GM21515 (cell line): ENCODE measurements at regions not wholly inside any gene's neighbourhood (a gene's known extent, or its start where the extent isn't known, plus 50 kb on each side); places are given as distances from the start of the nearest gene placed in this dataset.
"Not testable (repeated sequence)": the region's sequence is repeated elsewhere in the genome, so short reads cannot be mapped to it uniquely, and the experiment has no call there.

Experiments
- ATAC-seq: cut with Tn5 transposase; IDR thresholded peaks from one replicate; pipeline ENCODE4 v1.9.1; 2021; ENCODE audit not compliant: unreplicated experiment

GRCh38 chr21:28725396-28725795, 267.3 kb downstream of the LTN1 start:
- ATAC-seq: no peak

DNA sequence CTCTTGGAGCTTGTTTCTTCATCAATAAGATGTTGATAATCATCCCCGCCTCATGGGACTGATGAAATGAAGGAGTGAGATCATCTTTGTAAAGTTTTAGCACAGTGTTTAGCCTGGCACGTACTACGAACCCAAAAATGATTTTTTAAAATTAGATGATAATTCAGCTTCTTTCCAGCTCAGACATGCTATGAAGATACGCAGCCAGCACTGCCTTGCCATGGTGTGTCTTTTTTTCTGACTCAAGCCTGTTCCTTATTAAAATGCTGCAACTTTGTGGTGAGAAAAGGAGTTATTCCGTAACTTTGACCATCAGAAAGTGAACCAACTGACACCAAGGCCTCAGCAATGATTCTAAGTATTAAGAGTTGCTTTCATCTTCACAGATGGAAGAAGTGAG, 269.0 kb downstream of the LTN1 start:
- ATAC-seq: no peak

DNA sequence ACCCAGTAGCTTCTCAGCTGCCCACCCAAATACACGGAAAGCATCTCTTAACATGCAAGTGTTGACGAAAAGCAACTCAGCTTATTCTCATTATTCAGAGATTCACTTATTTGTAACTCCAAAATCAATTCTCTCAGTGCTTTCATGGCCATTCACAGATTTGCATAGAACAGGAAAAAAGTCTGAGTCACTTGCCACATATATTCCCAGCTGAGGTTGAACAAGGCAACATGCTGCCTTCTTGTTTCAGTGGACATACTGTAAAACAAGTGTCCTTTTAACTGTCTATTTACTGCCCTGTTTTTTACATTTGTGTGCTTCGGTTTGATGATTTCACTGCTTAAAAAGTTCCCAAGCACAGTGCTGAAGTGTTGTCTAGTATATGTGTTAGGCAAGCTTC, 273.0 kb downstream of the LTN1 start:
- ATAC-seq: no peak

DNA sequence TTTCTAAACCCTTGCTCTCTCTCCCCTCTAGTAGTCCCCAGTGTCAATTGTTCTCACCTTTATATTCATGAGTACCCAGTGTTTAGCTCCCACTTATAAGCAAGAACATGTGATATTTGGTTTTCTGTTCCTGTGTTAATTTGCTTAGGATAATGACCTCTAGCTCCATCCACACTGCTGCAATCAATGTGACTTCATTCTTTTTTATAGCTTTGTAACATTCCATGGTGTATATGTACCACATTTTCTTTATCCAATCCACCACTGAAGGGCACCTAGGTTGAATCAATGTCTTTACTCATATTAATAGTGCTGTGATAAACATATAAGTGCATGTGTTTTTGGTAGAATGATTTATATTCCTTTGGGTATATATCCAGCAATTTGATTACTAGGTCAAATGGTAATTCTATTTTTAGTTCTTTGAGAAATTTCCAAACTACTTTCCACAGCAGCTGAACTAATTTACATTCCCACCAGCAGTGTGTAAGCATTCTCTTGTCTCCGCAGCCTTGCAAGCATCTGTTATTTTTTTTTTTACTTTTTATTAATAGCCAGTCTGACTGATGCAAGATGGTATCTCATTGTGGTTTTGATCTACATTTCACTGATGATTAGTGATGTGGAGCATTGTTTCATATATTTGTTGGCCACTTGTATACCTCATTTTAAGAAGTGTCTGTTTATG, 277.8 kb downstream of the LTN1 start:
- no peak for ATAC-seq

- ATAC-seq: no peak
Observed at GRCh38 chr21:28712411-28712810, 280.3 kb downstream of the LTN1 start.

DNA sequence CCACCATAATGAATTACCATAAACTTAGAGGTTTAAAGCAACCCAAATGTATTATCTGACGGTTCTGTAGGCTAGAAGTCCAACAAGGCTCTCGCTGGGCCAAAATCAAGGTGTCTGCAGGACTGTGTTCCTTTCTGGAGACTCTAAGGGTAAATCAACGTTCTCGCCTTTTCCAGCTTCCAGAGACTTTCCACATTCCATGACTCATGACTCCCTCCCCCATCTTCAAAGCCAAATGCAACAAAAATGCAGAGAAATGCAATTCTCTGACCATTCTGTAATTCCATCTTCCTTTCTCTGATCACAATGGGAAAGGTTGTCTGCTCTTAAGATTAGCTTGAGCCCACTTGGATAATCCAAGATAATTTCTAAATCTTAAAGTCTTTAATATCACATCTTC, 287.1 kb downstream of the LTN1 start:
- ATAC-seq: no peak

GRCh38 chr21:28704746-28705145, 287.9 kb downstream of the LTN1 start:
- no peak for ATAC-seq

DNA sequence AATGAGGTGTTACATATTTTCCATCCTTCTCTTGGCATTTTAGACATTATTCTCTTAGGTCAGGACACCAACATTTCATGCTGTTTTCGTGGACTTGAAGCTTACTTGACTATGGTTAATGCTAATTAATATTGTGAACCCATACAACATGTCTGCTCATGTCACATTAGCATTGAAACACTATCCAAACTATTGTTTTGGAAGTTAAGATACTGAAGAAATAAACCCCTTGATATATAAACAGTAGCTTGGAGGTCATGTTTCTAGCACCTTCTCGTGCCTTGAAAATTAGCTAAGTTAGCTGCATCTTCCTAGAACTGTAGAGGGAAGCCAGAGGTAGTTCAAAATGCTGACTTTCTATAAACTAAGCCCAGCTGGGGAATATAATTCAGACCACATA, 288.8 kb downstream of the LTN1 start:
- no peak for ATAC-seq

DNA sequence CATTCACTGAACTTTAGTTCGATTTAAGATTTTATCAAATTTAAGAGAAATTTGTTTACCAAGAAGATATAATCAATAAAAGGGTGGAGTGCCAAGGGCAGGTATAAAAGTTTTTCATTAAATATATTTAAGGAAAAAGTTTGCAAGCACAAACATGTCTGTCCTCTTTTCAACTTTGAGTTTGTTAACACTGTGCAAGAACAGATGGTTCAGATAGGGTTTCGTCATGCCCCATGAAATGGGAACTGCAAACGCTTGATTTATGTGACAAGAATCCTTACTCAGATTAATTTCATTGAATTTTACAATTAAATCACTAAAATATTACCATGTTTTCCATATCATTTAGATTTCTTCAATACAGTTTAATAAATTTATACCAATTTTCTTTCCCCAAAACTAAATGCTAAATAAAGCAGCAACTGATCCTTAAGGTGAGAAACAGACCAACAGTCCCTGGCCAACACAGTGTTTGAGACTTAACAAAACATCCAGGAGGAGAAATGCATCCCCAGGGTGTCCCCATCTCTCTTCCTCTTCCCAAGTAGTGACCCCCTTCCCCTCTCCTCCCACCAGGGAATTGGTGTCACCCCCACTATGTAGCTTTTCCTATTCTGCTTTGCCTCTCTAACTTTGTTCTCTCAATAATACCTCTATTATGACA, 292.9 kb downstream of the LTN1 start:
- no peak for ATAC-seq

- no peak for ATAC-seq
Observed at GRCh38 chr21:28699186-28699585, 293.5 kb downstream of the LTN1 start.

DNA sequence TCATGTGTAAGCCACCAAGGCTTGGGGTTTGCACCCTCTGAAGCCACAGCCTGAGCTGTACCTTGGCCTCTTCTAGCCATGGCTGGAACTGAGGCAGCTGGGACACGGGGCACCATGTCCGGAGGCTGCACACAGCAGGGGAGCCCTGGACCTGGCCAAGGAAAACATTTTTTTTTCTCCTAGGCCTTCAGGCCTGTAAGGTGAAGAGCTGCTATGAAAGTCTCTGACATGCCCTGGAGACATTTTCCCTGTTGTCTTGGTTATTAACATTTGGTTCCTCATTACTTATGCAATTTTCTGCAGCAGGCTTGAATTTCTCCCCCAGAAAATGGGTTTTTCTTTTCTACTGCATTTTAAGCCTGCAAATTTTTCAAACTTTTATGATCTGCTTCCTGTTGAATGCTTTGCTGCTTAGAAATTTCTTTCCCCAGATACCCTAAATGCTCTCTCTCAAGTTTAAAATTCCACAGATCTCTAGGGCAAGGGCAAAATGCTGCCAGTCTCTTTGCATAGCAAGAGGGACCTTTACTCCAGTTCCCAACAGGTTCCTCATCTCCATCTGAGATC, 295.8 kb downstream of the LTN1 start:
- no peak for ATAC-seq

GRCh38 chr21:28693476-28693875, 299.2 kb downstream of the LTN1 start:
- no peak for ATAC-seq

DNA sequence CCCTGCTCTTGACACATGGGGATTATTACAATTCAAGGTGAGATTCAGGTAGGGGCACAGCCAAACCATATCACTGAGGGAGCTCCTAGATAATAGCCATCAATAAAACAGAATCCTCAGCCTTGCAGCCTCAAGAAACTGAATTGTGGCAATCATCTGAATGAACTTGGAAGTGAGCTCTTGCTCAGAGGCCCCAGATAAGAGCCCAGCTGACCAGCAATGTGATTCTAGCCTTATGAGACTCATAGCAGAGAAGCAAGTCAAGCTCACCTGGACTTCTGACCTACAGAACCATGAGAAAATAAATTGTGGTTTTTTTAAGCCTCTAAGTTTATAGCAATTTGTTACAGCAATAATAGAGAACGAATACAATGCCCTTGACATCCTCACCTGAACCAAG, 302.5 kb downstream of the LTN1 start:
- ATAC-seq: no peak

- ATAC-seq: no peak
Observed at GRCh38 chr21:28688381-28688780, 304.3 kb downstream of the LTN1 start.

- ATAC-seq: no peak
Observed at GRCh38 chr21:28687586-28687985, 305.1 kb downstream of the LTN1 start.

- ATAC-seq: no peak
Observed at GRCh38 chr21:28683982-28684752, 308.5 kb downstream of the LTN1 start.

DNA sequence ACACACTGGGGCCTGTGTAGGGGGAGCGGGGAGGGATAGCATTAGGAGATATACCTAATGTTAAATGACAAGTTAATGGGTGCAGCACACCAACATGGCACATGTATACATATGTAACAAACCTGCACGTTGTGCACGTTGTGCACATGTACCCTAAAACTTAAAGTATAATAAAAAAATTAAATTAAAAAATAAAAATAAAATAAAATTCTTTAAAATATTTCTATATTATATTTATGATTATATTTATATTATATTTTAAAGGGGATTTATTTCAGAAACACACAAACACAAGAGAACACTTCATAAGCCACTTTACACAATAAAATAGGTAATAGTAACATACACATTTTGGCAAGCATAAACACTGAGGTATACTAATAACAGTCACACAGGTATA, 309.8 kb downstream of the LTN1 start:
- ATAC-seq: not testable (repeated sequence)

DNA sequence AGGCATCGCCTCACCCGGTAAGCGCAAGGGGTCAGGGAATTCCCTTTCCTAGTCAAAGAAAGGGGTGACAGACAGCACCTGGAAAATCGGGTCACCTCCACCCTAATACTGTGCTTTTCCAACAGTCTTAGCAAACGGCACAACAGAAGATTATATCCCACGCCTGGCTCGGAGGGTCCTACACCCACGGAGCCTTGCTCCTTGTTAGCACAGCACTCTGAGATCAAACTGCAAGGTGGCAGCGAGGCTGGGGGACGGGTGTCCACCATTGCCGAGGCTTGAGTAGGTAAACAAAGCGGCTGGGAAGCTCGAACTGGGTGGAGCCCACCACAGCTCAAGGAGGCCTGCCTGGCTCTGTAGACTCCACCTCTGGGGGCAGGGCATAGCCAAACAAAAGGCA, 315.6 kb downstream of the LTN1 start:
- not testable (repeated sequence) for ATAC-seq

DNA sequence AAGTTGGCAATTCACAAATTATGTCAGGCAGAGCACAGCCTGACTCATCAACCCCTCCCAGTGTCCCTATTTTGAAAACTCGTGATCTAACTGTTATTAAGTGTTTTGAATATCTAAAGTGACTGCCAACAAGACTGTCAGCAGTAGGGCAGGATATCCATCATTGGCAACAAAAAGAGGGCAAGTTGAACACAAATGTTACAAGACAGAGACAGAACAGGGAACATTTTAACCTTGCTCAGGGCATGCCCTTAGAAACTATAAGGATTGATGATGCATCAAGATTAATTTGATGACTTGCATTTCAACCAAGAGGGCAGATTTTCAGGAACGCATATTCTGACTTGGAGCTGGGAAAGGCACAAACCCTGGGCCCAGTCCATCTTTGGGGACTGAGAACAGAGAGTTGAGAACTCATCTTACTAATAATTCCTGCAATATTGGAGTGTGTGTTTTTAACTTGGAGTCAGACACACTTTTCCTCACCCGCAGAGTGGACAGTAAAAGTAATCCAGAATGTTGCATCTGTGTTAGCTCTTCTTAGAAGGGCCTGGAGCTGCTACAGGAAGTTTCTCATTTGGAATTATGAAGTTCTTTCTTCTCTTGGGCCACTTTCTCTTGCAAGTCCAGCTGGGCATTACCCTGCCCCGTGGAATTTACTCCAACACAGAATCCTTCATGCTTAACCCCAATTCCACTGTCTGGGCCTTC, 317.2 kb downstream of the LTN1 start:
- no peak for ATAC-seq

- ATAC-seq: no peak
Observed at GRCh38 chr21:28674763-28675162, 317.9 kb downstream of the LTN1 start.

- no peak for ATAC-seq
Observed at GRCh38 chr21:28671549-28672195, 321.0 kb downstream of the LTN1 start.
